ENCODE measurements at regions not wholly inside any gene's neighbourhood (a gene's known extent, or its start where the extent isn't known, plus 50 kb on each side); places are given as distances from the start of the nearest gene placed in this dataset.

DNA sequence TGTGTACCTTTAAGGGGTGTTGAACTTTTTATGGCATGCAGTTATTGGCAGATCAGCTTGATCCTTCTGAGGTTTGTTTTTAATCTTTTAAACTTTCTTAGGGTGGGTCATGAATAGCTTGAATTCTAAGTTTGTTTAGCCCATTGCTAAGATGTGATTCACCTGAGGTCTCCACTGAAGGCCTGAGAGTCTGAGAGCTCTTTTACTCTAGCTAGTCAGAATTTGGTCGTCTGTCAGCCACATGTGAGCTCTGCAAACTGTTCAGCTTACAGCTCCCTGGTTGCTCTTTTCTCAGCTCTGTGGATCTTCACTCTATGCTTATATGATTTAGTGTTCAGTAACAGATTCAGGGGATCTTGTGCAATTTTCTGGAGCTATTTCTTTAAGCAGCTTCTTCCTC, 161.3 kb downstream of the ABHD5 start:
- Histone ChIP-seq H3K36me3 (no peaks in the 10 kb centered on the region), H3K4me3 (no peak overlapping the region), H3K27me3 (no peaks in the 10 kb centered on the region), H3K9me3 (no peaks in the 10 kb centered on the region), H3K27ac (no peak overlapping the region), H3K4me1 (no peaks in the 10 kb centered on the region)
- no peak for DNase-seq (ENCODE audit: extremely low spot score in 2 of 2)
- intact Hi-C loops (cut with DNase I): no loop called here
- TF ChIP-seq POLR2AphosphoS5 (IDR thresholded peaks at IDR 0.05; ENCODE audit: insufficient read depth in 1 of 2, low read depth in 1 of 2) (no peak), POLR2A (IDR thresholded peaks at IDR 0.05) (no peak)
- TF ChIP-seq, protein P1, sequence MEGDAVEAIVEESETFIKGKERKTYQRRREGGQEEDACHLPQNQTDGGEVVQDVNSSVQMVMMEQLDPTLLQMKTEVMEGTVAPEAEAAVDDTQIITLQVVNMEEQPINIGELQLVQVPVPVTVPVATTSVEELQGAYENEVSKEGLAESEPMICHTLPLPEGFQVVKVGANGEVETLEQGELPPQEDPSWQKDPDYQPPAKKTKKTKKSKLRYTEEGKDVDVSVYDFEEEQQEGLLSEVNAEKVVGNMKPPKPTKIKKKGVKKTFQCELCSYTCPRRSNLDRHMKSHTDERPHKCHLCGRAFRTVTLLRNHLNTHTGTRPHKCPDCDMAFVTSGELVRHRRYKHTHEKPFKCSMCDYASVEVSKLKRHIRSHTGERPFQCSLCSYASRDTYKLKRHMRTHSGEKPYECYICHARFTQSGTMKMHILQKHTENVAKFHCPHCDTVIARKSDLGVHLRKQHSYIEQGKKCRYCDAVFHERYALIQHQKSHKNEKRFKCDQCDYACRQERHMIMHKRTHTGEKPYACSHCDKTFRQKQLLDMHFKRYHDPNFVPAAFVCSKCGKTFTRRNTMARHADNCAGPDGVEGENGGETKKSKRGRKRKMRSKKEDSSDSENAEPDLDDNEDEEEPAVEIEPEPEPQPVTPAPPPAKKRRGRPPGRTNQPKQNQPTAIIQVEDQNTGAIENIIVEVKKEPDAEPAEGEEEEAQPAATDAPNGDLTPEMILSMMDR (IDR thresholded peaks at IDR 0.05): no peak

DNA sequence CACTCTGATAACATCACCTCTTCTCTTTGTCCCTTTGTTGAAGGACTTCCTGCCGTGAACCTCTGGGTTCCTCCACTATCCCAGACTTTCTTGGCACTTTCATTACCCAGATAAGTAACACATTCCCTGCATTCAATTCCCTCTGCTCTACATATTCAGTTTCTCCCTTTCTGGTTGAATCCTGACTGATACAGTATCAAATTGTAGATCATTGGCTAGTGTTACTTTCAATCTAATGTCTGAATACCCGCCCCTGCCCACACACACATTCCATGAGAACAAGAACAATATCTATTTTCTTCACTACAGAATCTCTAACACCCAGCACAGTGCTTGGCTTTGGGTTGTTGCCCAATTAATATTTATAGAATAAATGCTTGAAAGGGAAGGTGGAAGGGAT, 163.5 kb downstream of the ABHD5 start:
- intact Hi-C loops (cut with DNase I): no loop called here
- no peaks in the 10 kb centered on the region for H3K4me1 ChIP-seq
- H3K36me3 ChIP-seq: no peaks in the 10 kb centered on the region
- no peaks in the 10 kb centered on the region for H3K27me3 ChIP-seq
- no peak overlapping the region for H3K27ac ChIP-seq
- H3K4me3 ChIP-seq: no peak overlapping the region
- peak in 1 of 2 donors; percentile 40 for DNase-seq (ENCODE audit: extremely low spot score in 2 of 2)
- no peak for TF ChIP-seq POLR2AphosphoS5 (IDR thresholded peaks at IDR 0.05; ENCODE audit: insufficient read depth in 1 of 2, low read depth in 1 of 2)
- no peak for TF ChIP-seq POLR2A (IDR thresholded peaks at IDR 0.05)
- TF ChIP-seq, protein P1 (IDR thresholded peaks at IDR 0.05): no peak
- H3K9me3 ChIP-seq: no peaks in the 10 kb centered on the region

DNA sequence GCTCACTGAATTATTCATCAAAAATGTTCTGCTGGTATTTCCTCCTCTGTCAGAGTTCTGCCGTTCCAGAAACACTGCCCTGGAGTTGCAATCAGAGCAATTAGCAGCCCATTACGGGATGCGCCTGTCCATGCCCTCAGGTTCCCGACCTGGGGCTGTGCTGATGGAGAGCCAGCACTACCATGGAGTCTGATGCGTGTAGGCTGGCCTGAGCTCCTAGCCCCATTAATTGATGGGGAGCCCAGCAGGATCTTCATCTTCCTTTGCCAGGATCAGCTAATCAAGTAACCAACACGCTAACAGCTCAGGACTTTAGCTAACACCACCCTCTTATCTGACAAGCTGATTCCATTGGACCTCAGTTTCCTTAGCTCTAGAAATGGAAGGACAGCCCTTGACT, 164.2 kb downstream of the ABHD5 start:
- no peak for DNase-seq (ENCODE audit: extremely low spot score in 2 of 2)
- TF ChIP-seq POLR2A (IDR thresholded peaks at IDR 0.05) (no peak), POLR2AphosphoS5 (IDR thresholded peaks at IDR 0.05; ENCODE audit: insufficient read depth in 1 of 2, low read depth in 1 of 2) (no peak)
- TF ChIP-seq, protein P1 (IDR thresholded peaks at IDR 0.05): no peak
- Histone ChIP-seq H3K9me3 (no peaks in the 10 kb centered on the region), H3K27me3 (no peaks in the 10 kb centered on the region), H3K36me3 (no peaks in the 10 kb centered on the region), H3K27ac (no peak overlapping the region), H3K4me3 (no peak overlapping the region), H3K4me1 (no peaks in the 10 kb centered on the region)
- intact Hi-C loops (cut with DNase I): no loop called here

DNA sequence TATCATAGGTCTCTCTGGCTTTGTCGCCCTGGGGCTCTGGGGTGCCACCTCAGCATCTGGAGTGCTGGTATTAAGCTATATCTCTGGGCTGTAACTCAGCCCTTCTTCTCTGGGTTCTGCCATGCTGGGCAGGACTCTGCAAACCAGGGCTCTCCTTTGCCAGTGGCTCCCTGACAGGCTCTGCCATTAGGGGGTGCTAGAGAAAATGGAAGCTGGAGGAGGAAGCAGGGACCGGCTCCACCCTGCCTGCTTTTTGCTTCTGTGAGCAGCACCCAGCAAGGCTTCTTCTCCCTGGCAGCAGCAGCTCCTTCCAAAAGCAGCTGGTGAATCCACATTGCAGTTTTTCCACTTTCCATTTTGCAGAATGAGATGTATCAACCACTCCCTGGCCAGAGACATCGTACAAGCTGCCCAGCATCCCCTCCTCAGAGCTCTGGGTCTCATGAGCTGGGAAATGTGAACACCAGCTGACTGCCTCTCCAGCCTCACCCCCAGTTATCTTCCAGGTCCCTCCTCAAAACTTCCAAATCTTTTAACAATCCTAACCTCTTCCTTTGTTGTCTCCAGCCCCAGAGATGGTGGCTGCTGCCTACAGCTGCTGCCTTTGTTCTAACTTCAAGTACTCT, 165.0 kb downstream of the ABHD5 start:
- no peak overlapping the region for H3K4me3 ChIP-seq
- intact Hi-C loops (cut with DNase I): no loop called here
- H3K27ac ChIP-seq: no peak overlapping the region
- peak in 1 of 2 donors; percentile 77 for DNase-seq (ENCODE audit: extremely low spot score in 2 of 2)
- no peaks in the 10 kb centered on the region for H3K27me3 ChIP-seq
- TF ChIP-seq POLR2AphosphoS5 (IDR thresholded peaks at IDR 0.05; ENCODE audit: insufficient read depth in 1 of 2, low read depth in 1 of 2) (no peak), POLR2A (IDR thresholded peaks at IDR 0.05) (no peak)
- TF ChIP-seq, protein P1 (IDR thresholded peaks at IDR 0.05): peak in 1 of 3 experiments; percentile 12
- no peaks in the 10 kb centered on the region for H3K9me3 ChIP-seq
- no peaks in the 10 kb centered on the region for H3K36me3 ChIP-seq
- no peaks in the 10 kb centered on the region for H3K4me1 ChIP-seq

DNA sequence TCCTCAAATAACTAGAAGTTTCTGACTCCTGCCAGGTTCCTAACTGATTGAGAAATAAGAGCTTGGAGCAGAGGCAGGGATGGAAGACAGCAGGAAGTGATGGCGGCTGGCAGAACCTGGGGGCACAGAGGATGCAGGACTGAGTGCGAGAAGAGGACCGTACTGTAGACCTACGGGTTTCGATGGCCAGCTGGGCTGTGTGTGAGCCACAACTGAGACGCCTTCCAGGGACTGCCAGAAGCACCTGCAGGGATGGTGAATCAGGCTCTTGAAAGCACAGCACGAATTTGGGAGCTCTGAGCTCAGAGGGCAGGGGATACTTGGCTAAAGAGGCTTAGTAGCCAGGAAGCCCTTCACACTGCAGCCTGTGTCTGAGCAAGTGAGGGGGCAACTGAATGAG, 165.6 kb downstream of the ABHD5 start:
- Histone ChIP-seq H3K9me3 (no peaks in the 10 kb centered on the region), H3K27ac (no peak overlapping the region), H3K4me3 (no peak overlapping the region), H3K4me1 (no peaks in the 10 kb centered on the region), H3K27me3 (no peaks in the 10 kb centered on the region), H3K36me3 (no peaks in the 10 kb centered on the region)
- peak in 1 of 2 donors; percentile 60 for DNase-seq (ENCODE audit: extremely low spot score in 2 of 2)
- intact Hi-C loops (cut with DNase I): no loop called here
- TF ChIP-seq, protein P1 (IDR thresholded peaks at IDR 0.05): no peak
- no peak for TF ChIP-seq POLR2A (IDR thresholded peaks at IDR 0.05)
- no peak for TF ChIP-seq POLR2AphosphoS5 (IDR thresholded peaks at IDR 0.05; ENCODE audit: insufficient read depth in 1 of 2, low read depth in 1 of 2)

All from vagina (tissue), 2 donors.